Activated T-helper 17 cell treated with anti-CD3 and anti-CD28 coated beads, Interleukin-2, amount 50 U/mL, for 72 hours (primary cell): ENCODE measurements at regions not wholly inside any gene's neighbourhood (a gene's known extent, or its start where the extent isn't known, plus 50 kb on each side); places are given as distances from the start of the nearest gene placed in this dataset.
"Not testable (repeated sequence)": the region's sequence is repeated elsewhere in the genome, so short reads cannot be mapped to it uniquely, and the experiment has no call there.

Experiments
- ATAC-seq: fragments of 150-1000 bp; cut with Tn5 transposase; replicated peaks from 2 replicates; pipeline ENCODE4 v1.10.0; 2021; ENCODE audit warnings: mild to moderate bottlenecking, moderate library complexity
- H3K27ac Mint-ChIP-seq: one replicate; pipeline ENCODE4 v1.8.0; 2022; ENCODE audit warnings: mixed read lengths
- H3K27me3 Mint-ChIP-seq: one replicate; pipeline ENCODE4 v1.8.0; 2022; ENCODE audit warnings: mixed read lengths
- H3K36me3 Mint-ChIP-seq: one replicate; pipeline ENCODE4 v1.8.0; 2022; ENCODE audit warnings: low read depth, mild to moderate bottlenecking, mixed read lengths
- H3K4me1 Mint-ChIP-seq: one replicate; pipeline ENCODE4 v1.8.0; 2022; ENCODE audit warnings: mixed read lengths
- H3K4me3 Mint-ChIP-seq: one replicate; pipeline ENCODE4 v1.8.0; 2022; ENCODE audit warnings: mild to moderate bottlenecking, mixed read lengths
- H3K9me3 Mint-ChIP-seq: one replicate; pipeline ENCODE4 v1.8.0; 2022; ENCODE audit warnings: mixed read lengths

DNA sequence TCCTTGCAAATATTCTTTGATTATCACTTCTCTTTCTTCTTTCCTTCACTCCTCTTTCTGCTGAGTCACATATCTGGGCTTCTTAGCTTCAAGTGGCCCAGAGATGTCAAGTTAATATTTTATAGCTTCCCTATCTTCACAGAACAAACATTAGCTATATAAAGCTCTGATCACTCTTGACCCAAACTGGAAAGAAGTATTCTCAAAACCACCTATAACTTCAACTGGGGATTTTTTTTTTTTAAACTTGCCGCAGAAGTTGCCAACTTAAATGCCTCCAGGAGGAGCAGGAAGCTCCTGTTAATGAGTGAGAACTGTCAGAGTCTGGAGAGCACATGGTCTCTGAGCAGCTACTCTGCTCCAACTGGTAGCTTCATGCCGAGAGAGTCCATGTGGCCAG is 233.3 kb upstream of the EDNRA start:
- Mint-ChIP-seq H3K27me3 (no peaks in the 10 kb centered on the region), H3K27ac (no peak overlapping the region), H3K4me3 (no peak overlapping the region), H3K9me3 (no peaks in the 10 kb centered on the region), H3K36me3 (no peaks in the 10 kb centered on the region), H3K4me1 (no peaks in the 10 kb centered on the region)
- ATAC-seq: no peak

DNA sequence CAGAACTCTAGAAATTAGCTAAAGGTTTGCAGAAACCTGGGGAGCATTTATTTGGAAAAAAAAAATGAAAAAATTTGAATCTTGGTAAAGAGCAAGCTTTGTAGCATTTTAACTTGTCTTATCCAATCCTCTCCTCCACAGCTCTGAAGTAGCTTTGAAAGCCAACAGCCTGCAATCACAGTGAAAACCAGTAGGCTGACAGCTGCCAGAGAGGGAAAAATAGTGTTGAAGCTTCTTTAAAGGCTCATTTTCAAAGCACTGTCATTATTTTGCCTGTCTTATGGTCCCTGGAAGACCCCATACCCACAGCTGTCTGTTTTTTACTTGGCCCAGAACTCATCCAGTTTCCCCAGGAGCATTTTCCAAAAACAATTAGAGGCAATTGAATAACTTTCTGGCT is 230.8 kb upstream of the EDNRA start:
- H3K4me1 Mint-ChIP-seq: no peaks in the 10 kb centered on the region
- no peak overlapping the region for H3K27ac Mint-ChIP-seq
- H3K9me3 Mint-ChIP-seq: peaks cover 7% of the 10 kb centered on the region
- H3K36me3 Mint-ChIP-seq: no peaks in the 10 kb centered on the region
- ATAC-seq: no peak
- H3K4me3 Mint-ChIP-seq: no peak overlapping the region
- no peaks in the 10 kb centered on the region for H3K27me3 Mint-ChIP-seq

DNA sequence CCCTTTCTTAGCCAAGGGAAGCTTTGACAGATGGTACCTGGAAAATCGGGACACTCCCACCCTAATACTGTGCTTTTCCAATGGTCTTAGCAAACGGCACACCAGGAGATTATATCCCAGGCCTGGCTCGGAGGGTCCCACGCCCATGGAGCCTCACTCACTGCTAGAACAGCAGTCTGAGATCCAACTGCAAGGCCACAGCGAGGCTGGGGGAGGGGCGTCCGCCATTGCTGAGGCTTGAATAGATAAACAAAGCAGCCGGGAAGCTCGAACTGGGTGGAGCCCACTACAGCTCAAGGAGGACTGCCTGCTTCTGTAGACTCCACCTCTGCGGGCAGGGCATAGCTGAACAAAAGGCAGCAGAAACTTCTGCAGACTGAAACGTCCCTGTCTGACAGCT is 225.6 kb upstream of the EDNRA start:
- H3K4me1 Mint-ChIP-seq: not testable (repeated sequence)

DNA sequence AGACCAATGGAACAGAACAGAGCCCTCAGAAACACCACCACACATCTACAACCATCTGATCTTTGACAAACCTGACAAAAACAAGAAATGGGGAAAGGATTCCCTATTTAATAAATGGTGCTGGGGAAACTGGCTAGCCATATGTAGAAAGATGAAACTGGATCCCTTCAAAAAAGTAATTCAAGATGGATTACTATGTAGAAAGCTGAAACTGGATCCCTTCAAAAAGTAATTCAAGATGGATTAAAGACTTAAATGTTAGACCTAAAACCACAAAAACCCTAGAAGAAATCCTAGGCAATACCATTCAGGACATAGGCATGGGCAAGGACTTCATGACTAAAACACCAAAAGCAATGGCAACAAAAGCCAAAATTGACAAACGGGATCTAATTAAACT is 221.6 kb upstream of the EDNRA start:
- H3K4me3 Mint-ChIP-seq, ATAC-seq, H3K36me3 Mint-ChIP-seq, H3K9me3 Mint-ChIP-seq, H3K4me1 Mint-ChIP-seq, H3K27ac Mint-ChIP-seq, H3K27me3 Mint-ChIP-seq: not testable (repeated sequence)

More for the DNA sequence above, 225.6 kb upstream of the EDNRA start:
- not testable (repeated sequence) for H3K27ac Mint-ChIP-seq, H3K4me3 Mint-ChIP-seq, H3K36me3 Mint-ChIP-seq, H3K9me3 Mint-ChIP-seq, ATAC-seq, H3K27me3 Mint-ChIP-seq

DNA sequence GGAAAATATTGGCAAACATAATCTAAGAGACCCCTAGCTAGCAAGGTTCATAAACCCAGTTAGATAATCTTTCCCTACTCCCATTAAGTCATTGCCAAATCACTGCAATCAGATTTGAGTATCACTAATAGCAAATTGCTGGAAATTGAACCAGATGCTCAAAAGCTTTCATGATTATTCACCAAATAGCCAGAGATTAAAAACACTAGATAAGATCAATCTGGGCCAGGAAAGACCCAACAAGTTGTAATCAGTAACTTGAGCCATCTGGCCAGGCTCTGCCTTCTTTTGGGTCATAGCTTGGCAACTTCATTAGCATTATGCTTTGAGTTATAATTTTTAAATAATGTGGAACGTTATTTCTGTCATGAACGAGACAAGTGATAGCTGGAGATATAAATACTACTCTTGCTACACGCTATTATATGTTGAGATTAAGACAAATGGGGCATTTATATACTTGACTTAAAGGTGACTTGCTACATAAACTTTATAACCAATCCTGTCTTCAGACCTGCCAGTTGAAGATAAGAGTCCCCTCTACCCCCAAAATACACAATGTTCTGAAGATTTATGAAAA is 196.6 kb upstream of the EDNRA start:
- Mint-ChIP-seq H3K9me3 (peaks cover 12% of the 10 kb centered on the region), H3K4me1 (no peaks in the 10 kb centered on the region), H3K27ac (no peak overlapping the region), H3K36me3 (no peaks in the 10 kb centered on the region), H3K27me3 (peaks cover 4% of the 10 kb centered on the region), H3K4me3 (no peak overlapping the region)
- ATAC-seq: no peak

DNA sequence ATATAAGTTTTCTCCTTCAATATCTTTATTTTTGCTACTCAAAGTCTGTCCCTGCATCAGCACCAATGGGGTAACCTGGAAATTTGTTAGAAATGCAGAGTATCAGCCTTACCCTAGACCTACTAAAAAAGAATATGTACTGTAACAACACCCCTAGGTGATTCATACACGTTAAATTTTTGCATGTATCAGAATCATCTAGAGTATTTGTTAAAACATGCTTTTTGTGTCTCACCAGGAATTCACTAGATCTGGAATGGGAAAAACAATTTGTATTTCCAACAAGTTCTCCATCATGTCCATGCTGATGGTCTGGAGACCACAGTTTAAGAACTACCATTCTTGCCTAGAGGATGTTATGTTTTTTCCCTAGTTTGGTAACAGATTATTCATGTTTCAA is 196.0 kb upstream of the EDNRA start:
- no peak overlapping the region for H3K27ac Mint-ChIP-seq
- no peak overlapping the region for H3K4me3 Mint-ChIP-seq
- H3K27me3 Mint-ChIP-seq: peaks cover 4% of the 10 kb centered on the region
- peaks cover 8% of the 10 kb centered on the region for H3K9me3 Mint-ChIP-seq
- no peak for ATAC-seq
- no peaks in the 10 kb centered on the region for H3K36me3 Mint-ChIP-seq
- H3K4me1 Mint-ChIP-seq: no peaks in the 10 kb centered on the region

DNA sequence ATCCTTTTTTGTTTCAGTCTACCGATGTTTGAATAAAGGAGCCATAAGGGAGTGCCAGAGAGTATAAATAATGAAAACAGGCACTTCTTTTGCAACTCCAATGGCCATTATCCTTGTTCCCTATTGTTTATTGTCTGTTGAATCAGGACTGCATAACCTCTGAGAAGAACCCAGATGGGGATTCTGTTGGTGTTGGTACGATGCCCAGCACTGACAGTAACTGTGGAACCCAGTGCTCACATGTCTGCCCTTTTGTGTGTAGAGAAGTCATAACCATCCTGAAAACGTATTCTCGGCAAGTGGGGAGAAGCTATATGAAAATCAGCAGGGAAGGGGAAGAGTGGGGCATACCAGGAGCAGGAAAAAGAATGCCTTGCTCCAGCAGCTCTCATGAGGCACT is 195.1 kb upstream of the EDNRA start:
- Mint-ChIP-seq H3K36me3 (no peaks in the 10 kb centered on the region), H3K4me3 (no peak overlapping the region), H3K9me3 (peaks cover 3% of the 10 kb centered on the region), H3K27ac (no peak overlapping the region), H3K27me3 (no peaks in the 10 kb centered on the region), H3K4me1 (no peaks in the 10 kb centered on the region)
- no peak for ATAC-seq

DNA sequence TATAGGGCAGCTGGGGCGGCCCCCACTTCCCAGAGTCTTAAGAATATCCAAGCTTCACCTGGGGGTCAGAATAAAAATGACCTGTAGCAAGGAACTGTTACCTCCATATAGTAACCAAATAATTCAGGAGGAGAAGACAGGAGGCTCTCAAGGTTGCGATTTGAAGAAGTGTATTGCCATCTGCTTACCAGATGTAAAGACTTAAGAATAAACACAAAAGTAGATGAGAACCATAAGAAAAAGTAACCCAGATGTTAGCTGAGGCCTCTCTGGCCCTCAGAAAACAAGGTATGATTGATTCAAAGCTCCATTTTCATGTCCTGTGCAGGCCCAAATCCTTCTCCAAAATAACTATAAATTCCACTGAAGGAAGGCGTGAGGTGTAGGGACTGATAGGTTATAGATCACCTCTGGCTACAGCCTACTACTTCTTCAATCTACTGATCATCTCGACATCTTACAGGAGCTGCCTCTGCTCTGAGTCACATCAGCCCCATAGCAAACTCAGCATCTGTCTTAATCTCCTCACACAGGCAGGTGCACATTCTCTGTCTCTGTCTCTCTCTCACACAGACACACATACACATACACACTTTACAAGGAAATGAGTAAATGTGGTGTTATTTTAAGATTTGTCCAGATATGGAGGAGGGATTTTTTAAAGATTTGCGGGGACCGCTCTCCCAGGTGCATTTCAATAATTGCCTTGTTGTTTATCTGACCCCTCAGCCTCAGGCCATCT is 193.9 kb upstream of the EDNRA start:
- no peaks in the 10 kb centered on the region for H3K27me3 Mint-ChIP-seq
- no peak for ATAC-seq

DNA sequence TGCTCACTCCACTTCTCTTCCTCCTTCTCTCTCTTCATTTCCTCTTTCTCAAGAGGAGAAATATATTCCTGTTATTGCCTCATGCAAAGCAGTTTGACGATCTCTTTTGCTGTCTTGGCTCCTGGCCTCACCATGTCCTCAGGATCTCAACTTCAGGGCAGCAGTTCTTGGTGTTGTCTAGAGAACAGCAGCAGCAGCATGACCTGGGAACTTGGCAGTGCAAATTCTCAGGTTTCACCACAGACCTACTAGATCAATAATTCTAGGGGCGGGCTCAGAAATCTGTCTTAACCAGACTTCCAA is 193.4 kb upstream of the EDNRA start:
- no peak for ATAC-seq
- no peaks in the 10 kb centered on the region for H3K36me3 Mint-ChIP-seq
- peaks cover 3% of the 10 kb centered on the region for H3K9me3 Mint-ChIP-seq
- no peaks in the 10 kb centered on the region for H3K27me3 Mint-ChIP-seq
- no peak overlapping the region for H3K4me3 Mint-ChIP-seq
- H3K27ac Mint-ChIP-seq: no peak overlapping the region
- no peaks in the 10 kb centered on the region for H3K4me1 Mint-ChIP-seq

More for the DNA sequence above, 193.9 kb upstream of the EDNRA start:
- Mint-ChIP-seq H3K27ac (no peak overlapping the region), H3K4me1 (no peaks in the 10 kb centered on the region), H3K36me3 (no peaks in the 10 kb centered on the region), H3K9me3 (peaks cover 3% of the 10 kb centered on the region), H3K4me3 (no peak overlapping the region)

DNA sequence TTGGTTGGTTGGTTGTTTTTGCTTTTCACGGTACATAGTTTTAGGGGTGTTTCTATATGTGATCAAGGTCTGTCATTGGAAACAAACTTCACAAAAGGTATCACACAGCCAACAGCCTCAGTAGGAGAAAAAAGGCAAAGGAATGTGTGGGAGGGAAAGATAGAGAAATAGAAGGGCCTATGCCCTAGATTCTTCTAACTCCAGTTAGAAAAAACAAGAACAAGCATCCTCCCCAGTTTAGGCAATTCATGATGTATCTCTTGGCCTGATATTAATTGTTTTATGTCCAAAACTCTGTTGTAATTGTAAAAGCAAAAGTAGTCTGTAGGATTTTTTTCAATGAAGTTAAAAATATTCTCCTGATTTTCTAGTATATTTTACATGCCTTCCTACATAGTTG is 192.4 kb upstream of the EDNRA start:
- Mint-ChIP-seq H3K36me3 (no peaks in the 10 kb centered on the region), H3K27me3 (no peaks in the 10 kb centered on the region), H3K4me3 (no peak overlapping the region), H3K9me3 (peaks cover 3% of the 10 kb centered on the region), H3K27ac (no peak overlapping the region), H3K4me1 (no peaks in the 10 kb centered on the region)
- no peak for ATAC-seq

DNA sequence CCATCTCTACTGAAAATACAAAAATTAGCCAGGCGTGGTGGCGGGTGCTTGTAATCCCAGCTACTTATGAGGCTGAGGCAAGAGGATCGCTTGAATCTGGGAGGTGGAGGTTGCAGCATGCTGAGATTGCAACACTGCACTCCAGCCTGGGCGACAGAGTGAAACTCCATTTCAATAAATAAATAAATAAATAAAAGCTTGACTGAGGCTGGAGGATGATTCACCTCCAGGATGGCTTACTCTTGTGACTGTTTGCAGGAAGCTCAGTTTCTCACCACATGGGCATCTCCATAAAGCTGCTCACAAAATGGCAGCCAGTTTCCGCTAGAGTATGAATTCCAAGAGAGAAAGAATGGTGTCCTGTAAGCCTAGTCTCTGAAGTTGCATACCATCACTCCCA is 191.7 kb upstream of the EDNRA start:
- ATAC-seq: no peak
- Mint-ChIP-seq H3K4me1 (no peaks in the 10 kb centered on the region), H3K27ac (no peak overlapping the region), H3K36me3 (no peaks in the 10 kb centered on the region), H3K9me3 (peaks cover 3% of the 10 kb centered on the region), H3K27me3 (no peaks in the 10 kb centered on the region), H3K4me3 (no peak overlapping the region)

DNA sequence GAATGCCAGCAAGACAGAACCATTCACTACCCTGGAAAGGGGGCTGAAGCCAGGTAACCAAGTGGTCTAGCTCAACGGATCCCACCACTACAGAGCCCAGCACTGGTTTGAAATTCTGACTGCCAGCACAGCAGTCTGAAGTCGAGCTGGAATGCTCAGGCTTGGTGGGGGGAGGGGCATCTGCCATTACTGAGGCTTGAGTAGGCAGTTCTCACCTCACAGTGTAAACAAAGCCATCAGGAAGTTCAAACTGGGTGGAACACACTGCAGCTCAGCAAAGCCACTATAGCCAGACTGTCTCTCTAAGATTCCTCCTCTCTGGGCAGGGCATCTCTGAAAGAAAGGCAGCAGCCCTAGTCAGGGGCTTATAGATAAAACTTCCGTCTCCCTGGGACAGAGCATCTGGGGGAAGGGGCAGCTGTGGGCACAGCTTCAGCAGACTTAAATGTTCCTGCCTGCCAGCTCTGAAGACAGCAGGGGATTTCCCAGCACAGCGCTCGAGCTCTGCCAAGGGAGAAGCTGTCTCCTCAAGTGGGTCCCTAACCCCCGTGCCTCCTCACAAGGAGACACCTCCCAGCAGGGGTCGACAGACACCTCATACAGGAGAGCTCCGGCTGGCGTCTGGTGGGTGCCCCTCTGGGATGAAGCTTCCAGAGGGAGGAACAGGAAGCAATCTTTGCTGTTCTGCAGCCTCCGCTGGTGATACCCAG is 188.1 kb upstream of the EDNRA start:
- not testable (repeated sequence) for ATAC-seq, H3K4me3 Mint-ChIP-seq, H3K36me3 Mint-ChIP-seq, H3K27me3 Mint-ChIP-seq, H3K9me3 Mint-ChIP-seq, H3K4me1 Mint-ChIP-seq, H3K27ac Mint-ChIP-seq

DNA sequence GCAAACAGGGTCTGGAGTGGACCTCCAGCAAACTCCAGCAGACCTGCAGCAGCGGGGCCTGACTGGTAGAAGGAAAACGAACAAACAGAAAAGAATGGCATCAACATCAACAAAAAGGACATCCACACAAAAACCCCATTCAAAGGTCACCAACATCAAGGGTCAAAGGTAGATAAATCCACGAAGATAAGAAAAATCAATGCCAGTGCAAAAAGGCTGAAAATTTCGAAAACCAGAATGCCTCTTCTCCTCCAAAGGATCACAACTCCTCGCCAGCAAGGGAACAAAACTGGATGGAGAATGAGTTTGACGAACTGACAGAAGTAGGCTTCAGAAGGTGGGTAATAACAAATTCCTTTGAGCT is 187.6 kb upstream of the EDNRA start:
- H3K4me1 Mint-ChIP-seq, ATAC-seq, H3K27me3 Mint-ChIP-seq, H3K9me3 Mint-ChIP-seq, H3K36me3 Mint-ChIP-seq, H3K4me3 Mint-ChIP-seq, H3K27ac Mint-ChIP-seq: not testable (repeated sequence)

DNA sequence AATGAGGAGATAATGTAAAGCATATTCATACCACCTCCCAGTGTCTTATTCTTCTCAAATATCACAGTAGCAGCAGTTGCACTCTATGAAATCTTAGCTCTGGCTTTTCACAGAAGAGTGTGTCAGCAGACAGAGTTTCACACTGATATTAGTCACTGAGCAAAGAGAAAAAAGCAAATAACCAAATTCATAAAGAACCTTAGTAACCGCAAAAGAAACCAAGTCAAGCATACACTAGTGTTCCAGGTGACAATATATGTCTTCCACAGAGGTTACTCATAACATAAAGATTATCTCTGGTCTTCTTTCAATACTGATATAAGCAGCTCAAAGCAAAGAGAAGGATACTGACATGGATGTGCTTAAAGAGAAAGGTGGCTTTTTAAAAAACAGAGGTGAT is 181.7 kb upstream of the EDNRA start:
- no peaks in the 10 kb centered on the region for H3K4me1 Mint-ChIP-seq
- no peak for ATAC-seq
- no peaks in the 10 kb centered on the region for H3K27me3 Mint-ChIP-seq
- H3K4me3 Mint-ChIP-seq: no peak overlapping the region
- no peaks in the 10 kb centered on the region for H3K9me3 Mint-ChIP-seq
- no peak overlapping the region for H3K27ac Mint-ChIP-seq
- H3K36me3 Mint-ChIP-seq: no peaks in the 10 kb centered on the region

DNA sequence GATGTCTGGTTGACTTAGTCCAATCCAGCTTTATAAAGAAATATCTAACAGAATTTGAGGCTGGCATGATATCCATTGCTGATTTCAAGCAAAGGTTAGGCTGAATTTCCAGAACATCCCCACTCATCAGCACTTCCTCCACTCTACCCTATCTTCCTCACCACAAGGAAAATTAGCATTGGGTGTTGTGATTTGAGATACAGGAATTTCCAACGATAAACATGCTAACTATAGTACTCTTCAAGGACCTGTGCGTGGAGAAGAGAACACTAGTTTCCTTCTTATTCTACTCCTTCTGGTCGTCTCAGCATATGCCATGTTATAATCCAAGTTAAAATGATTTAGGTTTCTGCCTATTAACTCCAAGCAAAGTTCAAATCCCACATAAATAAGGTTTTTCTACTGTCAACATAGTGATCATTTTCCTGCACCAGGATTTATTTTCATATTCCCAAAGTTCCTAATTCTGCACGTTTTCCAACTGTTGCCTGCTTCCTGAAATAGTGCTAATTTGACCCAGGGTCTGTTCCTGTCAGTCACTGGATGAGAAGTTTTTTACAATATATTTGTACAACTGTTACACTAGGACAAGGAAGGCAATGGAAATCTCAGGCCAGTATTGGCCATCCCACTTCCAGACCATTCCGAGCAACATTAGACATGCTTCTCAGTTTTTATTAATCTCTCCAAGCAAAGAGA is 177.6 kb upstream of the EDNRA start:
- Mint-ChIP-seq H3K27me3 (no peaks in the 10 kb centered on the region), H3K4me1 (no peaks in the 10 kb centered on the region), H3K9me3 (no peaks in the 10 kb centered on the region), H3K4me3 (no peak overlapping the region), H3K36me3 (no peaks in the 10 kb centered on the region), H3K27ac (no peak overlapping the region)
- ATAC-seq: no peak
